Natural killer cell (primary cell): ENCODE measurements at regions not wholly inside any gene's neighbourhood (a gene's known extent, or its start where the extent isn't known, plus 50 kb on each side); places are given as distances from the start of the nearest gene placed in this dataset.
A peak's percentile ranks its signal among the peaks of the same experiment; 100 is the strongest.

Experiments used
- ATAC-seq, 3 donors: fragments of 150-1000 bp in 2 of 3; fragments of 200-7000 bp in 1 of 3; cut with Tn5 transposase; 1 replicate in 1 of 3; 2 replicates in 2 of 3; pipeline ENCODE4 v1.10.0; 2021; ENCODE audit warnings: mild to moderate bottlenecking in 2 of 3, moderate library complexity in 2 of 3
- DNase-seq, 2 donors: peaks; one replicate each; pipeline versions ENCODE4 v3.0.0 to v3.0.0-alpha.2; 2013 to 2021; ENCODE audit warnings: mixed read lengths in 1 of 2
- H3K27ac ChIP-seq: one replicate; pipeline ENCODE4 v1.5.1; 2013; ENCODE audit warnings: mild to moderate bottlenecking, low read length
- H3K27me3 ChIP-seq: one replicate; pipeline ENCODE4 v1.6.1; 2013; ENCODE audit warnings: low read length; ENCODE audit not compliant: control insufficient read depth, insufficient read depth
- H3K36me3 ChIP-seq: one replicate; pipeline ENCODE4 v1.6.1; 2013; ENCODE audit warnings: low read length; ENCODE audit not compliant: control insufficient read depth, insufficient read depth
- H3K4me1 ChIP-seq: one replicate; pipeline ENCODE4 v1.6.1; 2013; ENCODE audit warnings: low read length; ENCODE audit not compliant: control insufficient read depth, insufficient read depth
- H3K4me3 ChIP-seq: one replicate; pipeline ENCODE4 v1.5.1; 2013; ENCODE audit warnings: low read length
- H3K9me3 ChIP-seq: one replicate; pipeline ENCODE4 v1.6.1; 2013; ENCODE audit warnings: low read length; ENCODE audit not compliant: control insufficient read depth, insufficient read depth
- H3K27ac Mint-ChIP-seq, 2 donors: one replicate each; pipeline ENCODE4 v1.8.0; 2022; ENCODE audit warnings: mild to moderate bottlenecking in 2 of 2, mixed read lengths in 2 of 2, moderate library complexity in 1 of 2
- H3K27me3 Mint-ChIP-seq, 2 donors: one replicate each; pipeline ENCODE4 v1.8.0; 2022; ENCODE audit warnings: low read depth in 2 of 2, mixed read lengths in 2 of 2
- H3K36me3 Mint-ChIP-seq: one replicate; pipeline ENCODE4 v1.8.0; 2022; ENCODE audit warnings: mixed read lengths
- H3K4me1 Mint-ChIP-seq, 2 donors: one replicate each; pipeline ENCODE4 v1.8.0; 2022; ENCODE audit warnings: mixed read lengths in 2 of 2
- H3K4me3 Mint-ChIP-seq: one replicate; pipeline ENCODE4 v1.8.0; 2022; ENCODE audit warnings: mild to moderate bottlenecking, moderate library complexity, mixed read lengths
- H3K9me3 Mint-ChIP-seq, 2 donors: one replicate each; pipeline ENCODE4 v1.8.0; 2022; ENCODE audit warnings: mixed read lengths in 2 of 2
- CTCF ChIP-seq: fragments of 200-600 bp; IDR thresholded peaks from one replicate; pipeline ENCODE4 v1.8.0; 2022; ENCODE audit warnings: antibody characterized with exemption
- WGBS: methylation state at CpG from one replicate; pipeline ENCODE4 v1.1.7; 2013; ENCODE audit warnings: missing lambda C conversion rate; ENCODE audit not compliant: insufficient coverage; 5-methylcytosine and 5-hydroxymethylcytosine counted together
- intact Hi-C: fragments of 100-400 bp; cut with micrococcal nuclease; formaldehyde crosslinking; loops from one replicate; pipeline ENCODE4 v1.14.2; 2022

GRCh38 chr1:192872010-192872409, 63.2 kb downstream of the RGS2 start:
- no peaks in the 10 kb centered on the region for H3K4me1 ChIP-seq

GRCh38 chr1:192873836-192874235, 65.0 kb downstream of the RGS2 start:
- peaks cover 10 to 20% of the 10 kb centered on the region in 2 donors for H3K27me3 Mint-ChIP-seq
- H3K36me3 Mint-ChIP-seq, result no peaks in the 10 kb centered on the region
- H3K4me1 ChIP-seq, result no peaks in the 10 kb centered on the region
- peaks cover 2% of the 10 kb centered on the region for H3K27me3 ChIP-seq
- no peak overlapping the region for H3K4me3 Mint-ChIP-seq
- no peaks in the 10 kb centered on the region for H3K36me3 ChIP-seq
- no peak for DNase-seq
- intact Hi-C loops, result no loop called here
- H3K4me3 ChIP-seq, result no peak overlapping the region
- no peak overlapping the region for H3K27ac ChIP-seq
- H3K9me3 Mint-ChIP-seq, result no peaks in the 10 kb centered on the region
- no peak overlapping the region for H3K27ac Mint-ChIP-seq
- ATAC-seq, result no peak
- no peak for TF ChIP-seq CTCF
- no peaks in the 10 kb centered on the region for H3K9me3 ChIP-seq
- peaks cover 0 to 8% of the 10 kb centered on the region in 2 donors for H3K4me1 Mint-ChIP-seq

More at GRCh38 chr1:192872010-192872409, 63.2 kb downstream of the RGS2 start:
- DNase-seq, result no peak
- Mint-ChIP-seq H3K36me3 (no peaks in the 10 kb centered on the region), H3K27me3 (peaks cover 10 to 20% of the 10 kb centered on the region in 2 donors), H3K4me1 (peaks cover 0 to under 1% of the 10 kb centered on the region in 2 donors), H3K9me3 (no peaks in the 10 kb centered on the region), H3K27ac (no peak overlapping the region), H3K4me3 (no peak overlapping the region)
- no peak overlapping the region for H3K27ac ChIP-seq
- H3K9me3 ChIP-seq, result no peaks in the 10 kb centered on the region
- no peaks in the 10 kb centered on the region for H3K36me3 ChIP-seq
- 93% methylated on average over 3 of the region's 3 CpGs for WGBS
- no peak for ATAC-seq
- no peak for TF ChIP-seq CTCF
- H3K4me3 ChIP-seq, result no peak overlapping the region
- H3K27me3 ChIP-seq, result peaks cover 2% of the 10 kb centered on the region
- intact Hi-C loops, result no loop called here

- Mint-ChIP-seq H3K27me3 (peaks cover 8 to 20% of the 10 kb centered on the region in 2 donors), H3K27ac (no peak overlapping the region), H3K36me3 (no peaks in the 10 kb centered on the region), H3K4me3 (no peak overlapping the region), H3K4me1 (peaks cover 0 to 8% of the 10 kb centered on the region in 2 donors), H3K9me3 (no peaks in the 10 kb centered on the region)
- no peak overlapping the region for H3K4me3 ChIP-seq
- WGBS, result no CpG with 5 or more reads among the region's 1 CpG
- DNase-seq, result no peak
- H3K27ac ChIP-seq, result no peak overlapping the region
- H3K36me3 ChIP-seq, result no peaks in the 10 kb centered on the region
- no peaks in the 10 kb centered on the region for H3K27me3 ChIP-seq
- intact Hi-C loops, result no loop called here
- no peaks in the 10 kb centered on the region for H3K4me1 ChIP-seq
- ATAC-seq, result no peak
- TF ChIP-seq CTCF, result no peak
- no peaks in the 10 kb centered on the region for H3K9me3 ChIP-seq
Measured at GRCh38 chr1:192876633-192877032, 67.8 kb downstream of the RGS2 start.

GRCh38 chr1:192877283-192877886, 68.5 kb downstream of the RGS2 start:
- Mint-ChIP-seq H3K27ac (no peak overlapping the region), H3K9me3 (no peaks in the 10 kb centered on the region), H3K27me3 (peaks cover 7 to 20% of the 10 kb centered on the region in 2 donors), H3K4me3 (no peak overlapping the region), H3K36me3 (no peaks in the 10 kb centered on the region), H3K4me1 (peaks cover 0 to 8% of the 10 kb centered on the region in 2 donors)
- Histone ChIP-seq H3K36me3 (no peaks in the 10 kb centered on the region), H3K9me3 (no peaks in the 10 kb centered on the region), H3K27ac (no peak overlapping the region), H3K4me1 (no peaks in the 10 kb centered on the region), H3K27me3 (no peaks in the 10 kb centered on the region), H3K4me3 (no peak overlapping the region)
- no peak for TF ChIP-seq CTCF
- peak in 1 of 3 donors; percentile 83 for ATAC-seq
- DNase-seq, result no peak
- intact Hi-C loops, result no loop called here
- WGBS, result 100% methylated on average over 2 of the region's 2 CpGs
